Ovary (tissue), 3 donors: ENCODE measurements at regions not wholly inside any gene's neighbourhood (a gene's known extent, or its start where the extent isn't known, plus 50 kb on each side); places are given as distances from the start of the nearest gene placed in this dataset.

ENCODE experiments used
- POLR2A ChIP-seq: fragments of 450-650 bp; IDR thresholded peaks from one replicate; pipeline ENCODE4 v1.6.1; 2017; ENCODE audit warnings: antibody characterized with exemption, mild to moderate bottlenecking, moderate library complexity
- TF ChIP-seq, protein P1 (sequence below), 3 donors: fragments of 450-650 bp in 2 of 3; fragments of 200-600 bp in 1 of 3; IDR thresholded peaks; one replicate each; pipeline versions ENCODE4 v1.5.1 to v1.8.0; 2016 to 2022; ENCODE audit warnings: antibody characterized with exemption in 3 of 3, mild to moderate bottlenecking in 1 of 3
- donor health status: DM: no; HTN: no; CAD: no.

DNA sequence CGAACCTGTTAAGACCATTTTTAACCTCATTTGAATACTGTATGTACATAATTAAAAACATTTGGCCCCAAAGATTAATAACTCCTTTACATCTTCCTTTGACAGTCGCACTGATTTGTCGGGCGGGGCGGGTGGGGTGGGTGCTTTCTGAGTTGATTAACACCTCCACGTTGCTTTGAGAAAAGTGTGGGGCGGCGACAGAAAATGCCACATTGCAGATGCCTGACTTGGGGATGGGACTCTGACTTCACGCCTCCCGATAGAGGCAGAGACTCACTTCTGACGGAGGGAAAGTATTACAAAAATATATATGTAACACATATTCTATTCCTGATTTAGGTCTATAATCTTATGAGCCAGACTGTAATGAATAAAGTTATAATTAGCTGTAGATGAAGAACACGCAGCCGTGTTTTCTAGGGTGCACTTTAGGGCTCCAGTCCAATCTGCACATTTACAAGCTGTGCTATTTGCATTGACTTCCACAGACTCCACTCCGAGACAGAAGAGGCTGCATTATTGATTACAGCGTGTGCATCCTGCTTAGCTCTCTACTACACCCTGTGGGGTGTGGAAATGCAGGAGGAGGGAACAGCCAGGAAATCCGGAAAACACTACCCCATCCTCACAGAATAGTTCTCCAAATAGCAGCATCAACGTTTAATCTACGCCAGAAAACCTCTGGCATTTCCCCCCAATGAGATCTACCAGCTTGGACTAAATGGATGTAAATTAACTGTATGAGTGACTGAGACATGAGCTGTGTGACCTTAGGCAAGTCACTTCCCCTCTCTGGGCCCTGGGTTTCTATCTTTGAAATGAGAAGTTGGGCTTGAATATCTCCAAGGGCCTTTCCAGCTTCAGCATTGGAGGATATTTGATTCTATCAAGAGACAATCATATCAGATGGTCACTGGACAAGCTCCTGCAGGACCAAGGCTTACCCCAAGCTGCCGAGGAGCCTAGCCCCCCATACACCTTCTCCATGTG is 308.0 kb downstream of the RRAGC start:
- TF ChIP-seq POLR2A: no peak
- TF ChIP-seq, protein P1, sequence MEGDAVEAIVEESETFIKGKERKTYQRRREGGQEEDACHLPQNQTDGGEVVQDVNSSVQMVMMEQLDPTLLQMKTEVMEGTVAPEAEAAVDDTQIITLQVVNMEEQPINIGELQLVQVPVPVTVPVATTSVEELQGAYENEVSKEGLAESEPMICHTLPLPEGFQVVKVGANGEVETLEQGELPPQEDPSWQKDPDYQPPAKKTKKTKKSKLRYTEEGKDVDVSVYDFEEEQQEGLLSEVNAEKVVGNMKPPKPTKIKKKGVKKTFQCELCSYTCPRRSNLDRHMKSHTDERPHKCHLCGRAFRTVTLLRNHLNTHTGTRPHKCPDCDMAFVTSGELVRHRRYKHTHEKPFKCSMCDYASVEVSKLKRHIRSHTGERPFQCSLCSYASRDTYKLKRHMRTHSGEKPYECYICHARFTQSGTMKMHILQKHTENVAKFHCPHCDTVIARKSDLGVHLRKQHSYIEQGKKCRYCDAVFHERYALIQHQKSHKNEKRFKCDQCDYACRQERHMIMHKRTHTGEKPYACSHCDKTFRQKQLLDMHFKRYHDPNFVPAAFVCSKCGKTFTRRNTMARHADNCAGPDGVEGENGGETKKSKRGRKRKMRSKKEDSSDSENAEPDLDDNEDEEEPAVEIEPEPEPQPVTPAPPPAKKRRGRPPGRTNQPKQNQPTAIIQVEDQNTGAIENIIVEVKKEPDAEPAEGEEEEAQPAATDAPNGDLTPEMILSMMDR (IDR thresholded peaks at IDR 0.05): no peak
